ENCODE measurements at regions not wholly inside any gene's neighbourhood (a gene's known extent, or its start where the extent isn't known, plus 50 kb on each side); places are given as distances from the start of the nearest gene placed in this dataset.
"Not testable (repeated sequence)": the region's sequence is repeated elsewhere in the genome, so short reads cannot be mapped to it uniquely, and the experiment has no call there.

- no peak for DNase-seq
These were observed 438.8 kb upstream of the CDH20 start for GRCh38 chr18:60894254-60894945.

GRCh38 chr18:60895181-60895580, 438.0 kb upstream of the CDH20 start:
- DNase-seq = no peak

GRCh38 chr18:60898111-60898510, 435.1 kb upstream of the CDH20 start:
- no peak for DNase-seq

- no peak for DNase-seq
These were observed 427.5 kb upstream of the CDH20 start for GRCh38 chr18:60905699-60906098.

- no peak for DNase-seq
These were observed 422.7 kb upstream of the CDH20 start for GRCh38 chr18:60910534-60910933.

- DNase-seq = no peak
These were observed 421.7 kb upstream of the CDH20 start for GRCh38 chr18:60911504-60911903.

- no peak for DNase-seq
These were observed 418.1 kb upstream of the CDH20 start for GRCh38 chr18:60915160-60915559.

GRCh38 chr18:60918862-60919261, 414.4 kb upstream of the CDH20 start:
- not testable (repeated sequence) for DNase-seq

- no peak for DNase-seq
These were observed 407.3 kb upstream of the CDH20 start for GRCh38 chr18:60925892-60926291.

- no peak for DNase-seq
These were observed 403.3 kb upstream of the CDH20 start for GRCh38 chr18:60929966-60930365.

- DNase-seq = no peak
These were observed 398.0 kb upstream of the CDH20 start for GRCh38 chr18:60935041-60935910.

- DNase-seq = no peak
These were observed 397.1 kb upstream of the CDH20 start for GRCh38 chr18:60936101-60936500.

GRCh38 chr18:60943297-60943696, 389.9 kb upstream of the CDH20 start:
- DNase-seq = no peak

- no peak for DNase-seq
These were observed 382.6 kb upstream of the CDH20 start for GRCh38 chr18:60950634-60951033.

- no peak for DNase-seq
These were observed 382.1 kb upstream of the CDH20 start for GRCh38 chr18:60951091-60951490.

- no peak for DNase-seq
These were observed 370.6 kb upstream of the CDH20 start for GRCh38 chr18:60962625-60963024.

- no peak for DNase-seq
These were observed 367.4 kb upstream of the CDH20 start for GRCh38 chr18:60965856-60966255.

GRCh38 chr18:60966876-60967275, 366.4 kb upstream of the CDH20 start:
- DNase-seq = no peak

GRCh38 chr18:60975420-60975819, 357.8 kb upstream of the CDH20 start:
- DNase-seq = no peak

- no peak for DNase-seq
These were observed 356.3 kb upstream of the CDH20 start for GRCh38 chr18:60976976-60977375.

- no peak for DNase-seq
These were observed 354.9 kb upstream of the CDH20 start for GRCh38 chr18:60978338-60978737.

- DNase-seq = no peak
These were observed 352.7 kb upstream of the CDH20 start for GRCh38 chr18:60980422-60981005.

- no peak for DNase-seq
These were observed 351.4 kb upstream of the CDH20 start for GRCh38 chr18:60981682-60982328.

GRCh38 chr18:60982329-60982695, 350.9 kb upstream of the CDH20 start:
- no peak for DNase-seq

All from suppressor macrophage treated with lipopolysaccharide for 1 hour (primary cell).